ENCODE measurements at regions not wholly inside any gene's neighbourhood (a gene's known extent, or its start where the extent isn't known, plus 50 kb on each side); places are given as distances from the start of the nearest gene placed in this dataset.

GRCh38 chr14:87331991-87332390 is 661.0 kb downstream of the GALC start:
- no peak for TF ChIP-seq POLR2A (IDR thresholded peaks at IDR 0.05)
- TF ChIP-seq CTCF (IDR thresholded peaks at IDR 0.05): no peak

Data from adrenal gland (tissue), 5 donors.